Endothelial cell of umbilical vein (primary cell): ENCODE measurements at regions not wholly inside any gene's neighbourhood (a gene's known extent, or its start where the extent isn't known, plus 50 kb on each side); places are given as distances from the start of the nearest gene placed in this dataset.

ENCODE experiments used
- BruUV-seq: library from RNA; stranded (reverse); fragments of 400-500 nt; replicated peaks from 2 replicates; lab custom pipeline; 2021; lab: Mats Ljungman, UMichigan
- CTCF ChIA-PET: fragments of 300-600, 350-600 bp; sonication (Branson Sonifier 250); formaldehyde crosslinking; loops from one replicate; lab custom pipeline; 2021; ENCODE audit warnings: antibody characterized with exemption, inconsistent platforms; lab: Charles Lee
- POLR2A ChIA-PET: fragments of 300-600, 350-600 bp; sonication (Branson Sonifier 250); formaldehyde crosslinking; loops from one replicate; lab custom pipeline; 2021; ENCODE audit warnings: antibody characterized with exemption, inconsistent platforms; lab: Charles Lee
- DNase-seq: peaks from one replicate; pipeline ENCODE4 v3.0.0-alpha.2; 2011; ENCODE audit warnings: low read depth, low spot score
- FAIRE-seq: peaks from 2 replicates; lab custom pipeline; 2011; peaks lifted over from hg19 to GRCh38; lab: Jason Lieb, UNC
- H2AFZ ChIP-seq: 2 replicates; pipeline ENCODE4 v1.6.0; 2012; ENCODE audit warnings: low read depth, low read length, control low read depth, inconsistent platforms
- H3K27ac ChIP-seq: 2 replicates; pipeline ENCODE4 v1.5.1; 2011; ENCODE audit warnings: low read depth, mild to moderate bottlenecking, control low read depth, low read length, moderate library complexity; ENCODE audit not compliant: insufficient read depth
- H3K27me3 ChIP-seq, 2 experiments: 2 replicates each; pipeline versions ENCODE4 v1.6.0 to v1.6.1; 2011; ENCODE audit warnings: low read length in 2 of 2, mixed read lengths in 1 of 2; ENCODE audit not compliant: control insufficient read depth in 2 of 2, insufficient read depth in 2 of 2
- H3K36me3 ChIP-seq, 2 experiments: 2 replicates in 1 of 2; 3 replicates in 1 of 2; pipeline ENCODE4 v1.5.1; 2011; ENCODE audit warnings: low read length in 2 of 2, mild to moderate bottlenecking in 1 of 2, moderate library complexity in 1 of 2; ENCODE audit not compliant: control insufficient read depth in 2 of 2, insufficient read depth in 2 of 2; ENCODE audit errors: extremely low read depth in 1 of 2
- H3K4me1 ChIP-seq: 3 replicates; pipeline ENCODE4 v1.5.1; 2011; ENCODE audit warnings: mild to moderate bottlenecking, low read length; ENCODE audit not compliant: control insufficient read depth, insufficient read depth; ENCODE audit errors: extremely low read depth
- H3K4me2 ChIP-seq: 2 replicates; pipeline ENCODE4 v1.6.1; 2011; ENCODE audit warnings: low read length, control low read depth, mixed read lengths; ENCODE audit not compliant: insufficient read depth
- H3K4me3 ChIP-seq, 3 experiments: fragments of 200-600 bp in 1 of 3; sonication (generic), shearing (Covaris generic) in 1 of 3; replicated peaks in 1 of 3; 2 replicates each; pipeline ENCODE4 v1.5.1; 2011 to 2016; ENCODE audit warnings: control low read depth in 3 of 3, low read length in 3 of 3, mild to moderate bottlenecking in 2 of 3, inconsistent platforms in 1 of 3, low read depth in 1 of 3, moderate library complexity in 1 of 3; ENCODE audit not compliant: insufficient read depth in 1 of 3
- H3K79me2 ChIP-seq: 2 replicates; pipeline ENCODE4 v1.6.0; 2012; ENCODE audit warnings: low read length, inconsistent platforms; ENCODE audit not compliant: control insufficient read depth, insufficient read depth
- H3K9ac ChIP-seq: replicated peaks from 2 replicates; pipeline ENCODE3; 2011; ENCODE audit warnings: low read length, control low read depth; ENCODE audit not compliant: insufficient read depth; ENCODE audit errors: extremely low read depth
- H3K9me1 ChIP-seq: replicated peaks from 3 replicates; pipeline ENCODE4 v1.6.0; 2011; ENCODE audit warnings: mild to moderate bottlenecking, low read length; ENCODE audit not compliant: control insufficient read depth, insufficient read depth; ENCODE audit errors: extremely low read depth
- H3K9me3 ChIP-seq: replicated peaks from 2 replicates; pipeline ENCODE4 v1.5.1; 2012; ENCODE audit warnings: low read length, inconsistent platforms; ENCODE audit not compliant: control insufficient read depth, insufficient read depth
- H4K20me1 ChIP-seq: replicated peaks from 2 replicates; pipeline ENCODE3; 2011; ENCODE audit warnings: mild to moderate bottlenecking, low read length; ENCODE audit not compliant: control insufficient read depth, insufficient read depth; ENCODE audit errors: extremely low read depth
- EZH2 ChIP-seq: IDR thresholded peaks from 2 replicates; pipeline ENCODE4 v1.6.1; 2012; ENCODE audit warnings: borderline replicate concordance, low read depth, mild to moderate bottlenecking, moderate library complexity, low read length, inconsistent platforms; ENCODE audit not compliant: severe bottlenecking
- FOS ChIP-seq: IDR thresholded peaks from 2 replicates; pipeline ENCODE4 v1.6.1; 2011; ENCODE audit warnings: mild to moderate bottlenecking, low read length, moderate library complexity, borderline replicate concordance; ENCODE audit not compliant: insufficient read depth
- GATA2 ChIP-seq: IDR thresholded peaks from 2 replicates; pipeline ENCODE4 v1.7.0; 2011; ENCODE audit warnings: low read depth, mild to moderate bottlenecking, moderate library complexity, mixed read lengths, low read length; ENCODE audit not compliant: insufficient read length, insufficient read depth
- JUN ChIP-seq: IDR thresholded peaks from 2 replicates; pipeline ENCODE4 v1.6.1; 2011; ENCODE audit warnings: borderline replicate concordance, low read depth; ENCODE audit not compliant: insufficient read length, insufficient read depth
- MYC ChIP-seq: IDR thresholded peaks from one replicate; pipeline ENCODE4 v1.6.1; 2011; ENCODE audit warnings: mild to moderate bottlenecking, low read depth, low read length
- POLR2A ChIP-seq: IDR thresholded peaks from 2 replicates; pipeline ENCODE4 v1.6.1; 2012; ENCODE audit warnings: low read depth, mild to moderate bottlenecking, control low read depth, low read length
- POLR2AphosphoS5 ChIP-seq: IDR thresholded peaks from 2 replicates; pipeline ENCODE4 v1.6.1; 2012; ENCODE audit warnings: low read depth, mild to moderate bottlenecking, control low read depth, low read length, moderate library complexity; ENCODE audit not compliant: insufficient read depth
- dilution Hi-C: fragments of 300-500 bp; cut with MboI; formaldehyde crosslinking; loops from one replicate; pipeline ENCODE4 v1.15.0; 2019; ENCODE audit warnings: low sequenced_read_pairs; ENCODE audit not compliant: extremely low pct_ligation_motif_present
- intact Hi-C: fragments of 100-400 bp; cut with micrococcal nuclease; formaldehyde crosslinking; loops from one replicate; pipeline ENCODE4 v1.10.0; 2022
- TF ChIP-seq, protein P1 (sequence below): IDR thresholded peaks from 2 replicates; pipeline ENCODE4 v1.6.1; 2011; ENCODE audit not compliant: insufficient read depth, insufficient read length
- TF ChIP-seq, protein P2 (sequence below), 2 donors: IDR thresholded peaks; 1 replicate in 1 of 2; 2 replicates in 1 of 2; pipeline ENCODE4 v1.5.1; 2011; ENCODE audit warnings: low read length in 2 of 2, mild to moderate bottlenecking in 2 of 2, moderate library complexity in 2 of 2, control low read depth in 1 of 2, inconsistent platforms in 1 of 2, low read depth in 1 of 2; ENCODE audit not compliant: insufficient read depth in 1 of 2; ENCODE audit errors: extremely low read depth in 1 of 2

DNA sequence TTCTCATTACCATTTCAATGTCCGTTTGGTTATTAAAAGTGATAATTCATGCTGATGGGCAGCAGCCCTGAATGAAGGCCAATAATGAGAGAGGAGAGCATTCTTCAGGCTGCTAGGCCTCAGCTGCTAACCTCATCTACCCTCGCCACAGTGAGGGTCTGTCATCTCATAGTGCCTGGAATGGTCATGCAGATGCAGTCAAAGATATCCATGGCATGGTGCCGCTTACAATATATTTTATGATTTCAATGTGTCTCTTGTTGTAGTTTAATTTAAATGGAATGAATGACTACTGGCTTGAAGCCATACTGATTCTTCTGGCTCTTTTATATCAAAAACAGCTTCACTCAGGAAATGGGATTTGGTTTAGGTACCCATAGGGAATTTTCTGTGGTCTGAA is 126.9 kb downstream of the SLC16A9 start:
- intact Hi-C loops, result loop anchor here (5.0 kb wide), 1 partner anchor 800 kb away; no protein-coding TSS in a partner anchor

More for the DNA sequence above, 126.9 kb downstream of the SLC16A9 start:
- H3K9ac ChIP-seq, result no peak overlapping the region
- no peaks in the 10 kb centered on the region for H3K79me2 ChIP-seq
- no peaks in the 10 kb centered on the region for H3K36me3 ChIP-seq
- H3K27ac ChIP-seq, result no peak overlapping the region
- no peaks in the 10 kb centered on the region for H3K9me3 ChIP-seq
- FAIRE-seq, result no peak
- H3K4me1 ChIP-seq, result no peaks in the 10 kb centered on the region
- H3K4me2 ChIP-seq, result no peak overlapping the region
- no peaks in the 10 kb centered on the region for H3K9me1 ChIP-seq
- POLR2A ChIA-PET, result no interaction called here
- no TSS peak for BruUV-seq
- CTCF ChIA-PET, result no interaction called here
- no peak overlapping the region for H3K4me3 ChIP-seq
- H4K20me1 ChIP-seq, result no peaks in the 10 kb centered on the region
- TF ChIP-seq EZH2 (no peak), FOS (no peak), JUN (no peak), POLR2A (no peak), MYC (no peak), GATA2 (no peak), POLR2AphosphoS5 (no peak)
- TF ChIP-seq, protein P1, sequence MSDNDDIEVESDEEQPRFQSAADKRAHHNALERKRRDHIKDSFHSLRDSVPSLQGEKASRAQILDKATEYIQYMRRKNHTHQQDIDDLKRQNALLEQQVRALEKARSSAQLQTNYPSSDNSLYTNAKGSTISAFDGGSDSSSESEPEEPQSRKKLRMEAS, result no peak
- TF ChIP-seq, protein P2, sequence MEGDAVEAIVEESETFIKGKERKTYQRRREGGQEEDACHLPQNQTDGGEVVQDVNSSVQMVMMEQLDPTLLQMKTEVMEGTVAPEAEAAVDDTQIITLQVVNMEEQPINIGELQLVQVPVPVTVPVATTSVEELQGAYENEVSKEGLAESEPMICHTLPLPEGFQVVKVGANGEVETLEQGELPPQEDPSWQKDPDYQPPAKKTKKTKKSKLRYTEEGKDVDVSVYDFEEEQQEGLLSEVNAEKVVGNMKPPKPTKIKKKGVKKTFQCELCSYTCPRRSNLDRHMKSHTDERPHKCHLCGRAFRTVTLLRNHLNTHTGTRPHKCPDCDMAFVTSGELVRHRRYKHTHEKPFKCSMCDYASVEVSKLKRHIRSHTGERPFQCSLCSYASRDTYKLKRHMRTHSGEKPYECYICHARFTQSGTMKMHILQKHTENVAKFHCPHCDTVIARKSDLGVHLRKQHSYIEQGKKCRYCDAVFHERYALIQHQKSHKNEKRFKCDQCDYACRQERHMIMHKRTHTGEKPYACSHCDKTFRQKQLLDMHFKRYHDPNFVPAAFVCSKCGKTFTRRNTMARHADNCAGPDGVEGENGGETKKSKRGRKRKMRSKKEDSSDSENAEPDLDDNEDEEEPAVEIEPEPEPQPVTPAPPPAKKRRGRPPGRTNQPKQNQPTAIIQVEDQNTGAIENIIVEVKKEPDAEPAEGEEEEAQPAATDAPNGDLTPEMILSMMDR (IDR thresholded peaks at IDR 0.05; ENCODE audit: extremely low read depth in 1 of 2, insufficient read depth in 1 of 2, low read depth in 1 of 2, low read length in 2 of 2), result no peak
- dilution Hi-C loops, result no loop called here
- DNase-seq, result no peak
- H2AFZ ChIP-seq, result no peak overlapping the region
- no peaks in the 10 kb centered on the region for H3K27me3 ChIP-seq
